Astrocyte (in vitro differentiated cells and primary cell): ENCODE measurements at regions not wholly inside any gene's neighbourhood (a gene's known extent, or its start where the extent isn't known, plus 50 kb on each side); places are given as distances from the start of the nearest gene placed in this dataset.

Source experiments
- CTCF ChIP-seq: IDR thresholded peaks from 2 replicates; pipeline ENCODE4 v1.5.1; 2011; ENCODE audit warnings: low read depth, mild to moderate bottlenecking, inconsistent platforms, low read length, moderate library complexity; ENCODE audit not compliant: insufficient read depth
- EZH2 ChIP-seq: IDR thresholded peaks from 2 replicates; pipeline ENCODE4 v1.6.1; 2012; ENCODE audit warnings: mild to moderate bottlenecking, low read length, inconsistent platforms; ENCODE audit not compliant: insufficient read depth

GRCh38 chr1:47596328-47596727 lies 158.5 kb downstream of the FOXD2 start:
- TF ChIP-seq CTCF (no peak), EZH2 (no peak)
